WERI-Rb-1 (cell line): ENCODE measurements at regions not wholly inside any gene's neighbourhood (a gene's known extent, or its start where the extent isn't known, plus 50 kb on each side); places are given as distances from the start of the nearest gene placed in this dataset.

ENCODE experiments used
- DNase-seq: peaks from one replicate; pipeline ENCODE4 v3.0.0-alpha.2; 2020
- H3K27ac ChIP-seq: fragments of 250-450 bp; sonication (Bioruptor Pico); 2 replicates; pipeline ENCODE4 v1.5.1; 2020; ENCODE audit warnings: mild to moderate bottlenecking, moderate library complexity
- H3K27me3 ChIP-seq: fragments of 250-450 bp; sonication (Bioruptor Pico); 2 replicates; pipeline ENCODE4 v1.5.1; 2021; ENCODE audit warnings: mild to moderate bottlenecking, low read depth, moderate library complexity; ENCODE audit not compliant: insufficient read depth, severe bottlenecking
- H3K36me3 ChIP-seq: fragments of 250-450 bp; sonication (Bioruptor Pico); 2 replicates; pipeline ENCODE4 v1.5.1; 2020; ENCODE audit warnings: mild to moderate bottlenecking, moderate library complexity
- H3K4me3 ChIP-seq: 2 replicates; pipeline ENCODE4 v1.5.1; 2011; ENCODE audit warnings: low read depth, mild to moderate bottlenecking, control low read depth, low read length
- H3K9me3 ChIP-seq: fragments of 250-450 bp; sonication (Bioruptor Pico); 2 replicates; pipeline ENCODE4 v1.5.1; 2021; ENCODE audit warnings: mild to moderate bottlenecking, moderate library complexity; ENCODE audit not compliant: severe bottlenecking
- TF ChIP-seq, protein P1 (sequence below): IDR thresholded peaks from 2 replicates; pipeline ENCODE4 v1.5.1; 2011; ENCODE audit warnings: low read depth, mild to moderate bottlenecking, control low read depth, inconsistent platforms, low read length

DNA sequence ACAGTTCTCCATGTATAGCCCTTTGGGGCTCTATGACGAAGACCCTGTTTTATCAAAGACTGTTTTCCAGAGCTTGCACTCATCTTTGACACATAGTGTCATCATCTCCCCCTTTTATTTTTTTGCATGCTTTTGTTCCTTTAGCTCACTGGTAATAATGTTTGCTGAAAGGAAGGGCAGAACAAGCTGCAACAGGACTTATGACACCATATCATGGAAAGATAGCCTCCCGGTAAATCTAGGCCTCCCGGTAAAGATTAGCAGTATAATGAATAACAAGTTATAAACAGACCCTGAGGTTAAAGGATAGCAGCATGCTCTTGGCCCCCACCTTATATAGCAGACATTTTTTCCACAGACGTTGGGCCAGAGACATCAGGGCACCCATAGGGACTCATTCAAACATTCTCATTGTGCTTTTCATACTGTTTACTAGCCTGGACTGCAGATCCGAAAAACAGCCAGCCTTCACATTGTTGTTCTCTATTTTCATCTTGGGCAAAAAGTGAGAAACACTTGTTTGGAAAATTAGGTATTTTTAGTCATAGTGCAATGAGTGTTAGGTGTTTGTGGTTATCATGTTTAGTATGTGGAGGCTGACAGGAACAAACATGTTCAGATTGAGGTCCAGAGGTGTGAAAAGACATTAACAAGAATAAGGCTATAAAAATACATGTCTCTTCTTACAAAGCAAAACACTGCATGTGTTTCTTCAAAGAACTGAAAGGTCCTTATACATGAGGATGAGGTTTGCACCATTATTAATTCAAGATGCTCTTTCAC, 136.9 kb upstream of the SPRY2 start:
- H3K36me3 ChIP-seq: no peaks in the 10 kb centered on the region

GRCh38 chr13:80476953-80477352, 136.0 kb upstream of the SPRY2 start:
- no peaks in the 10 kb centered on the region for H3K27me3 ChIP-seq
- H3K27ac ChIP-seq: no peak overlapping the region
- H3K4me3 ChIP-seq: no peak overlapping the region
- no peaks in the 10 kb centered on the region for H3K9me3 ChIP-seq
- TF ChIP-seq, protein P1, sequence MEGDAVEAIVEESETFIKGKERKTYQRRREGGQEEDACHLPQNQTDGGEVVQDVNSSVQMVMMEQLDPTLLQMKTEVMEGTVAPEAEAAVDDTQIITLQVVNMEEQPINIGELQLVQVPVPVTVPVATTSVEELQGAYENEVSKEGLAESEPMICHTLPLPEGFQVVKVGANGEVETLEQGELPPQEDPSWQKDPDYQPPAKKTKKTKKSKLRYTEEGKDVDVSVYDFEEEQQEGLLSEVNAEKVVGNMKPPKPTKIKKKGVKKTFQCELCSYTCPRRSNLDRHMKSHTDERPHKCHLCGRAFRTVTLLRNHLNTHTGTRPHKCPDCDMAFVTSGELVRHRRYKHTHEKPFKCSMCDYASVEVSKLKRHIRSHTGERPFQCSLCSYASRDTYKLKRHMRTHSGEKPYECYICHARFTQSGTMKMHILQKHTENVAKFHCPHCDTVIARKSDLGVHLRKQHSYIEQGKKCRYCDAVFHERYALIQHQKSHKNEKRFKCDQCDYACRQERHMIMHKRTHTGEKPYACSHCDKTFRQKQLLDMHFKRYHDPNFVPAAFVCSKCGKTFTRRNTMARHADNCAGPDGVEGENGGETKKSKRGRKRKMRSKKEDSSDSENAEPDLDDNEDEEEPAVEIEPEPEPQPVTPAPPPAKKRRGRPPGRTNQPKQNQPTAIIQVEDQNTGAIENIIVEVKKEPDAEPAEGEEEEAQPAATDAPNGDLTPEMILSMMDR: no peak
- no peak for DNase-seq
- no peaks in the 10 kb centered on the region for H3K36me3 ChIP-seq

More for the DNA sequence above, 136.9 kb upstream of the SPRY2 start:
- Histone ChIP-seq H3K9me3 (no peaks in the 10 kb centered on the region), H3K27me3 (no peaks in the 10 kb centered on the region), H3K4me3 (no peak overlapping the region), H3K27ac (no peak overlapping the region)
- TF ChIP-seq, protein P1: no peak
- no peak for DNase-seq

DNA sequence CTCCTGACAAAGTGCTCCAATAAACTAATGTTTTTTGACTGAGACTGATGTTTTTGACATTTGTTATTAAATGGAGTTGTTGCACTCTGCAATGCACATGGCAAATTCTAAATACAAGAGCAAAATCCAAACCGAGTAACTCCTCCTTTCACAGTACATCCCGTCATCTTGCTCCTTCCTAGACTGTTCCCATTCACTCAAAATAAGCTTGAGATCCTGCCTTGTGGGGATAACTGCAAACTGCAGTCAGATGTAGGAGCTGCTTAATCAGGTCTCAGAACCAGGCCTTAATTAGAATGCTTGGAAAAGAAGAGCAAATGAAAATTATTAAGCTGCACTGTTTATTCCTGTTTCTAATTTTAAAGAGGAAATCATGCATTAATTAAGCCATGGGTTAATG, 134.8 kb upstream of the SPRY2 start:
- Histone ChIP-seq H3K27ac (no peak overlapping the region), H3K36me3 (no peaks in the 10 kb centered on the region), H3K4me3 (no peak overlapping the region), H3K9me3 (no peaks in the 10 kb centered on the region), H3K27me3 (no peaks in the 10 kb centered on the region)
- DNase-seq: no peak
- TF ChIP-seq, protein P1: no peak

- Histone ChIP-seq H3K27ac (no peak overlapping the region), H3K27me3 (no peaks in the 10 kb centered on the region), H3K4me3 (no peak overlapping the region), H3K9me3 (no peaks in the 10 kb centered on the region), H3K36me3 (no peaks in the 10 kb centered on the region)
- peak; percentile 10 for DNase-seq
- TF ChIP-seq, protein P1: no peak
These were observed 132.8 kb upstream of the SPRY2 start for GRCh38 chr13:80473695-80474094.

DNA sequence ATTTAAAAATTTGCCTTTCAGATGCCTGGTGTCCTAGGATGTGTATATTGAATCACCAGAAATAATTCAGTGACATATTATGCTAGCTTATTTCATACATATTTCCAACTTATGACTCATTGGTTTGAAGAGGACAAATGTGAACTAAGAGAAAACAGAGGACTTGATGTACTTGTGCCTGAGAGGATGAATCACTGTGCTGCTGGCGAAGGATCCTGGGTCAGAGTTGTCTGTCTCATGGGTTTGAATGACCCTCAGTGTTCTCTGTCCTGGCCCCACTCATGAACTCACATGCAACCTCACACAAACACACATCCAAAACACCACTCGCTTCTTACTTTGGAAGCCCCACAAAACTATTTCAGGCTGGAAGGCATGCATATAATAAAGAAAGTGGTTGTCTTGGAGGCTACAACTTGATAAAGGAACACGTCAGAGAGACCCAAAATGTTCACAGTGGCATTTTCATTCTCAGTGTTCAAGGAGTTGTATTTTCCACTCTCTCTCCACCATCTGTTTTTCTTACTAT, 129.0 kb upstream of the SPRY2 start:
- Histone ChIP-seq H3K36me3 (no peaks in the 10 kb centered on the region), H3K4me3 (no peak overlapping the region), H3K27me3 (no peaks in the 10 kb centered on the region), H3K27ac (no peak overlapping the region), H3K9me3 (no peaks in the 10 kb centered on the region)
- TF ChIP-seq, protein P1: no peak
- DNase-seq: no peak
